ENCODE measurements at regions not wholly inside any gene's neighbourhood (a gene's known extent, or its start where the extent isn't known, plus 50 kb on each side); places are given as distances from the start of the nearest gene placed in this dataset.

DNA sequence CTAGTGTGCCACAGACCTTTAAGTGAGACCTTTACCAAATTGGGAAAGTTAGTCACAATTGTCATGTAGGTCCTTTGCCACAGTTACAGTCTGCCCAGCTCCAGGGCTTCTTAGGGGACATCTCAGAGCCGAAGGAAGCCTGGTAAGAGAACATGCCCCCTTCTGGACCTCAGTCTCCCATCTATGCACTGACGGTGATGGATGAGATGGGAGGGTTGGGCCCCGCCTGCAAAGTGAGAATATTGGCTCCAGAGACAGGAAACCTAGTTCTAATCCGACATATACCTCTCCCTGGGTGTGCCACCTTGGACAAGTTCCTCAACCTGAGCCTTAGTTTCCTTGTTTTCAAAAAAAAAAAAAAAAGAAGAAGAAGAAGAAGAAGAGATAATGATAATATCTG, 85.1 kb upstream of the NAV2 start:
- TF ChIP-seq EP300 (IDR thresholded peaks at IDR 0.05; ENCODE audit: borderline replicate concordance in 1 of 2, low read depth in 2 of 2, low read length in 2 of 2), result no peak
- TF ChIP-seq, protein P1, sequence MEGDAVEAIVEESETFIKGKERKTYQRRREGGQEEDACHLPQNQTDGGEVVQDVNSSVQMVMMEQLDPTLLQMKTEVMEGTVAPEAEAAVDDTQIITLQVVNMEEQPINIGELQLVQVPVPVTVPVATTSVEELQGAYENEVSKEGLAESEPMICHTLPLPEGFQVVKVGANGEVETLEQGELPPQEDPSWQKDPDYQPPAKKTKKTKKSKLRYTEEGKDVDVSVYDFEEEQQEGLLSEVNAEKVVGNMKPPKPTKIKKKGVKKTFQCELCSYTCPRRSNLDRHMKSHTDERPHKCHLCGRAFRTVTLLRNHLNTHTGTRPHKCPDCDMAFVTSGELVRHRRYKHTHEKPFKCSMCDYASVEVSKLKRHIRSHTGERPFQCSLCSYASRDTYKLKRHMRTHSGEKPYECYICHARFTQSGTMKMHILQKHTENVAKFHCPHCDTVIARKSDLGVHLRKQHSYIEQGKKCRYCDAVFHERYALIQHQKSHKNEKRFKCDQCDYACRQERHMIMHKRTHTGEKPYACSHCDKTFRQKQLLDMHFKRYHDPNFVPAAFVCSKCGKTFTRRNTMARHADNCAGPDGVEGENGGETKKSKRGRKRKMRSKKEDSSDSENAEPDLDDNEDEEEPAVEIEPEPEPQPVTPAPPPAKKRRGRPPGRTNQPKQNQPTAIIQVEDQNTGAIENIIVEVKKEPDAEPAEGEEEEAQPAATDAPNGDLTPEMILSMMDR (IDR thresholded peaks at IDR 0.05; ENCODE audit: control extremely low read depth in 1 of 3, insufficient read depth in 1 of 3, low read depth in 1 of 3, low read length in 3 of 3), result no peak
- TF ChIP-seq HDAC6 (IDR thresholded peaks at IDR 0.05; ENCODE audit: low read depth, low read length), result no peak
- no peak for TF ChIP-seq EZH2 (IDR thresholded peaks at IDR 0.05; ENCODE audit: low read depth, low read length, severe bottlenecking)
- TF ChIP-seq FOSL1 (IDR thresholded peaks at IDR 0.05; ENCODE audit: insufficient read depth, low read depth, low read length), result no peak
- TF ChIP-seq POLR2AphosphoS5 (IDR thresholded peaks at IDR 0.05; ENCODE audit: low read depth, low read length), result no peak
- TF ChIP-seq JUN (IDR thresholded peaks at IDR 0.05; ENCODE audit: low read depth, low read length), result no peak
- no peak for TF ChIP-seq CEBPB (IDR thresholded peaks at IDR 0.05; ENCODE audit: low read depth, low read length)
- no peak for TF ChIP-seq JUND (IDR thresholded peaks at IDR 0.05; ENCODE audit: low read length)
- no peak for TF ChIP-seq EGR1 (IDR thresholded peaks at IDR 0.05; ENCODE audit: borderline replicate concordance, low read depth, low read length)
